Activated CD4-positive, alpha-beta T cell treated with anti-CD3 and anti-CD28 coated beads, Interleukin-2, amount 50 U/mL, for 48 hours (primary cell): ENCODE measurements at regions not wholly inside any gene's neighbourhood (a gene's known extent, or its start where the extent isn't known, plus 50 kb on each side); places are given as distances from the start of the nearest gene placed in this dataset.

Source experiments
- DNase-seq, 2 experiments: peaks; one replicate each; pipeline ENCODE4 v3.0.0-alpha.2; 2020

GRCh38 chr6:163630991-163631390 lies 216.5 kb downstream of the QKI start:
- no peak for DNase-seq

DNA sequence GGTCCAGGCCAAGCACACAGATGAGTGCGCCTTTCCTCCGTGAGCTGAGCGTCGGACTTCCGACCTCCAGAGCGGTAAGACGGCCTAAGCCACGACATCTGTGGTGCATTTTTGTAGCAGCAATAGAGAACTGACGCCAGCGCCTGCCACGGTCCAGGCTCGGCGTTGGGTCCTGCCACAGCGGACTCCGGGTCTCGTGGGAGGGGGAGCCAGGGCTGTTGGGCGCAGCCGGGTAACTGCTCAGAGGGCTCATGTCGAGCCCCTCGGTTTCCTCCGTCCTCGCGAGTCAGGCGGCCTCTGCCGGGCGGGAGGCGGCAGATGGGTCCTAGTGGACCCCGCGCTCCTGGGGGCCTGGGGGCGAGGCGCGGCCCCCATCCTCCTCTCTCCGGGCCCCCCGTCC lies 216.1 kb downstream of the QKI start:
- DNase-seq, result no peak

DNA sequence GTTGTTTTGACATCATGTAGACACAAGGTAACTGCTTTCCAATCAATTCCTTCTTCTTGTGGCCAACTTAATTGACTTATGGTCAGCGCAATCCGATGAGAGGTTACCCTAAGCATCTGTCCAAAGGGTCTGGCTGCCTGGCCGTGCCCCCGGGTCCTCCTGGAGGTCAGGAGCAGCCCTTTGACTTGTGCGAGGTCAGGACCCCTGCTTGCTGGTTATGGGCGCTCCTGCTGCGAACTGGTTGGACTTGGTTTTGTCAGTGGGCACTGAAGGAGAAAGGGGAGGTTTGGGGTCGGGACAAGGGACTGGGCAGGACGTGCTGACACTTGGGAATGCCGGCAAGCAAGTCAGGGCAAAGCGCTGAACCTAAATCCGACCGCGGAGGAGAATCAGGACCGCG lies 215.6 kb downstream of the QKI start:
- no peak for DNase-seq
